ENCODE measurements at regions not wholly inside any gene's neighbourhood (a gene's known extent, or its start where the extent isn't known, plus 50 kb on each side); places are given as distances from the start of the nearest gene placed in this dataset.

DNA sequence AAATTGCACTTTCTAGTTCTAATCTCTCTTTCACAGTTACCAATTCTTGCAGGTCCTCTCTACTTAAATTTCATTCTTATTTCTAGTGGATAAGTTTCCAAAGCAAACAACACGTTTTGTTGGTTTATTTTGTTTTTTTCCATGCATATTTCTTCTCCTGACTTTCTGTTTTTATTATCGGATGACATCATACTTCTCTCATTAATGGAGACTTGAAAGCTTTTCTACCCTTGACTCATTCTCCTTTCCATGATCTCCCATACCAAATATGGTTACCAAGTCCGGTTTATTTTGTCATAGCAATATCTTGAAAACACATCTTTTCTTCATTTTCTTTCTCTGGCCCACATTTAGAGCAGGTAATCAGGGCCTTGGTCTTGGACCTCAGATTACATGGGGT, 796.5 kb downstream of the GALC start (continued):
- TF ChIP-seq ZNF462 (CRISPR knock-in tag; IDR thresholded peaks at IDR 0.05): no peak

DNA sequence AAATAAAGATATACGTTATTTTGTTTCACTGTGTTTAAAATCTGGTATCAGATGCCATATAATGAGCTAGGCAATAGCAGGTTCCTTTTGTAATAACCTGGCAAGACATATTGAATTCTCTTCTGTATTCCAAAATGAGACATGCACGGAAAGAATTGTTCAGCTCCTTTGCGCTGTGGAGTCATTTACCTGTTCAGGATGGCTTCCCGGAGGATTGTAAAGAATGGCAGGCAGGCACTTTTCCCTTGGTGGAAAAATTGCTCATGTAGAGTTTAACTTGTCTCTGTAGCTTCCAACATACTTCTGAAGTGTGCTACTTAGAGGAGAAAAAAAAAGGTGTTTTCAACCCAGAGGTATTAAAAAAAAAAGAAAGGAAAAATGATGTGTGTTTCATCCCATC, 805.2 kb downstream of the GALC start:
- H3K36me3 ChIP-seq (ENCODE audit: insufficient read depth): no peaks in the 10 kb centered on the region
- H2AFZ ChIP-seq: no peak overlapping the region
- no peak for TF ChIP-seq CREB1 (CRISPR knock-in tag; IDR thresholded peaks at IDR 0.05; ENCODE audit: low read depth)
- no peak for TF ChIP-seq REST (IDR thresholded peaks at IDR 0.05; ENCODE audit: unreplicated experiment)
- TF ChIP-seq STAT1 (IDR thresholded peaks at IDR 0.05; ENCODE audit: unreplicated experiment): no peak
- no peak for TF ChIP-seq JUNB (IDR thresholded peaks at IDR 0.05; ENCODE audit: unreplicated experiment)
- no peak for TF ChIP-seq ZNF331 (CRISPR knock-in tag; IDR thresholded peaks at IDR 0.05; ENCODE audit: low read depth)
- TF ChIP-seq ZNF114 (CRISPR knock-in tag; IDR thresholded peaks at IDR 0.05): no peak
- TF ChIP-seq, protein P1, sequence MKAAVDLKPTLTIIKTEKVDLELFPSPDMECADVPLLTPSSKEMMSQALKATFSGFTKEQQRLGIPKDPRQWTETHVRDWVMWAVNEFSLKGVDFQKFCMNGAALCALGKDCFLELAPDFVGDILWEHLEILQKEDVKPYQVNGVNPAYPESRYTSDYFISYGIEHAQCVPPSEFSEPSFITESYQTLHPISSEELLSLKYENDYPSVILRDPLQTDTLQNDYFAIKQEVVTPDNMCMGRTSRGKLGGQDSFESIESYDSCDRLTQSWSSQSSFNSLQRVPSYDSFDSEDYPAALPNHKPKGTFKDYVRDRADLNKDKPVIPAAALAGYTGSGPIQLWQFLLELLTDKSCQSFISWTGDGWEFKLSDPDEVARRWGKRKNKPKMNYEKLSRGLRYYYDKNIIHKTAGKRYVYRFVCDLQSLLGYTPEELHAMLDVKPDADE (IDR thresholded peaks at IDR 0.05): no peak
- TF ChIP-seq, protein P2, sequence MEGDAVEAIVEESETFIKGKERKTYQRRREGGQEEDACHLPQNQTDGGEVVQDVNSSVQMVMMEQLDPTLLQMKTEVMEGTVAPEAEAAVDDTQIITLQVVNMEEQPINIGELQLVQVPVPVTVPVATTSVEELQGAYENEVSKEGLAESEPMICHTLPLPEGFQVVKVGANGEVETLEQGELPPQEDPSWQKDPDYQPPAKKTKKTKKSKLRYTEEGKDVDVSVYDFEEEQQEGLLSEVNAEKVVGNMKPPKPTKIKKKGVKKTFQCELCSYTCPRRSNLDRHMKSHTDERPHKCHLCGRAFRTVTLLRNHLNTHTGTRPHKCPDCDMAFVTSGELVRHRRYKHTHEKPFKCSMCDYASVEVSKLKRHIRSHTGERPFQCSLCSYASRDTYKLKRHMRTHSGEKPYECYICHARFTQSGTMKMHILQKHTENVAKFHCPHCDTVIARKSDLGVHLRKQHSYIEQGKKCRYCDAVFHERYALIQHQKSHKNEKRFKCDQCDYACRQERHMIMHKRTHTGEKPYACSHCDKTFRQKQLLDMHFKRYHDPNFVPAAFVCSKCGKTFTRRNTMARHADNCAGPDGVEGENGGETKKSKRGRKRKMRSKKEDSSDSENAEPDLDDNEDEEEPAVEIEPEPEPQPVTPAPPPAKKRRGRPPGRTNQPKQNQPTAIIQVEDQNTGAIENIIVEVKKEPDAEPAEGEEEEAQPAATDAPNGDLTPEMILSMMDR (conservative IDR thresholded peaks at IDR 0.05; ENCODE audit: low read depth in 2 of 2): no peak
- TF ChIP-seq EZH2phosphoT487 (IDR thresholded peaks at IDR 0.05; ENCODE audit: unreplicated experiment): no peak
- no peak for TF ChIP-seq NANOG (IDR thresholded peaks at IDR 0.05; ENCODE audit: borderline replicate concordance)
- no peak for TF ChIP-seq POLR2AphosphoS5 (IDR thresholded peaks at IDR 0.05; ENCODE audit: low read depth)

More for the DNA sequence above, 805.2 kb downstream of the GALC start:
- no peaks in the 10 kb centered on the region for H3K27me3 ChIP-seq (ENCODE audit: insufficient read depth)
- no peaks in the 10 kb centered on the region for H4K20me1 ChIP-seq (replicated peaks; ENCODE audit: insufficient read depth)
- peak overlapping the region; percentile 51 for H3K4me2 ChIP-seq
- ATAC-seq: no peak
- no peaks in the 10 kb centered on the region for H3K79me2 ChIP-seq (replicated peaks; ENCODE audit: insufficient read depth)
- H3K4me1 ChIP-seq (ENCODE audit: insufficient read depth): peaks cover 32% of the 10 kb centered on the region
- peaks cover 44% of the 10 kb centered on the region for H3K4me1 Mint-ChIP-seq
- H3K27ac Mint-ChIP-seq: no peak overlapping the region
- DNase-seq (ENCODE audit: low spot score): no peak
- no peak overlapping the region for H3K4me3 ChIP-seq
- H3F3A ChIP-seq (replicated peaks; ENCODE audit: low read depth): no peaks in the 10 kb centered on the region
- H3K27ac ChIP-seq (ENCODE audit: low read depth): no peak overlapping the region
- no peaks in the 10 kb centered on the region for H3K9me3 Mint-ChIP-seq
- H3K36me3 Mint-ChIP-seq (ENCODE audit: low read depth): no peaks in the 10 kb centered on the region
- no peak overlapping the region for H3K4me3 Mint-ChIP-seq
- H3K27me3 Mint-ChIP-seq (ENCODE audit: insufficient read depth, low read depth, poor library complexity): no peaks in the 10 kb centered on the region
- 0 out of 2 replicates have a peak, but pooled peaks cover 2% of the 10 kb centered on the region for H3K9me2 ChIP-seq (ENCODE audit: insufficient read depth)

Data from GM23338 (cell line).